Rectal smooth muscle tissue (tissue), 1 donor: ENCODE measurements at regions not wholly inside any gene's neighbourhood (a gene's known extent, or its start where the extent isn't known, plus 50 kb on each side); places are given as distances from the start of the nearest gene placed in this dataset.
"Not testable (repeated sequence)": the region's sequence is repeated elsewhere in the genome, so short reads cannot be mapped to it uniquely, and the experiment has no call there.

Experiments used
- H3K27ac ChIP-seq: one replicate; pipeline ENCODE4 v1.7.0; 2013; ENCODE audit warnings: low read depth, low read length, inconsistent platforms
- H3K27me3 ChIP-seq: one replicate; pipeline ENCODE4 v1.7.0; 2013; ENCODE audit warnings: low read length; ENCODE audit not compliant: control insufficient read depth, insufficient read depth
- H3K36me3 ChIP-seq: one replicate; pipeline ENCODE4 v1.7.0; 2013; ENCODE audit warnings: low read length; ENCODE audit not compliant: control insufficient read depth, insufficient read depth
- H3K4me1 ChIP-seq: one replicate; pipeline ENCODE4 v1.7.0; 2013; ENCODE audit warnings: low read length; ENCODE audit not compliant: control insufficient read depth, insufficient read depth
- H3K4me3 ChIP-seq: one replicate; pipeline ENCODE4 v1.7.0; 2013; ENCODE audit warnings: low read length
- H3K9ac ChIP-seq: one replicate; pipeline ENCODE4 v1.7.0; 2013; ENCODE audit warnings: low read length

DNA sequence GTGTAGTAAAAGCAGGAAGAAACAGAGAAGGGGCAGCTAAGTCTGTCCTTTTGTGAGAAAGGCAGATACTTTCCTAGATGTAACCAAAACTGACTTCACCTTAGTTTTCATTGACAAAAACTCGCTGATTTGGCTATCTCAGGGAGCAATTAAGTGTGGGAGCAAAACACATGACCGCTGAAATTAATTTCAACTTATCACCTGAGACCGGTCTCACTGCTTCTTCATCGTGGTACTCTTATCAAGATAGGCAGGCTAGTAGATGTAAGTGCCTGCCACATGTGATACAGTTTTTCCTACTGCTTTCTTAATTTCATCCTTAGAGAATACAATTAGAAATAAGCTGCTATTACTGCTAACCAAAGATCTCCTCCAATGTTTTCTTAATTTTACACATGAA lies 168.7 kb downstream of the KBTBD2 start:
- not testable (repeated sequence) for H3K4me1 ChIP-seq, H3K9ac ChIP-seq, H3K36me3 ChIP-seq, H3K27me3 ChIP-seq, H3K27ac ChIP-seq, H3K4me3 ChIP-seq

DNA sequence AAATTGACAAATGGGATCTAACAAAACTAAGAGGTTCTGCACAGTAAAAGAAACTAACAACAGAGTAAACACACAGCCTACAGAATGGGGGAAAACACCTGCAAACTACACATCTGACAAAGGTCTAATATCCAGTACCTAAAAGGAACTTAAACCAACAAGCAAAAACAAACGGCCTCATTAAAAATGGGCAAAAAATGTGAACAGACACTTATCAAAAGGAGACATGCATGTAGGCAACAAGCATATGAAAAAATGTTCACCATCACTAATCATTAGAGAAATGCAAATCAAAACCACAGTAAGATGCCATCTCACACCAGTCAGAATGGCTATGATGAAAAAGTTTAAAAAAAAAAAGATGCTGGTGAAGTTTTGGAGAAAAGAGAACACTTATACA lies 197.4 kb downstream of the KBTBD2 start:
- H3K4me1 ChIP-seq, result no peaks in the 10 kb centered on the region
- no peaks in the 10 kb centered on the region for H3K36me3 ChIP-seq
- no peak overlapping the region for H3K9ac ChIP-seq
- no peak overlapping the region for H3K27ac ChIP-seq
- no peak overlapping the region for H3K4me3 ChIP-seq
- H3K27me3 ChIP-seq, result no peaks in the 10 kb centered on the region

DNA sequence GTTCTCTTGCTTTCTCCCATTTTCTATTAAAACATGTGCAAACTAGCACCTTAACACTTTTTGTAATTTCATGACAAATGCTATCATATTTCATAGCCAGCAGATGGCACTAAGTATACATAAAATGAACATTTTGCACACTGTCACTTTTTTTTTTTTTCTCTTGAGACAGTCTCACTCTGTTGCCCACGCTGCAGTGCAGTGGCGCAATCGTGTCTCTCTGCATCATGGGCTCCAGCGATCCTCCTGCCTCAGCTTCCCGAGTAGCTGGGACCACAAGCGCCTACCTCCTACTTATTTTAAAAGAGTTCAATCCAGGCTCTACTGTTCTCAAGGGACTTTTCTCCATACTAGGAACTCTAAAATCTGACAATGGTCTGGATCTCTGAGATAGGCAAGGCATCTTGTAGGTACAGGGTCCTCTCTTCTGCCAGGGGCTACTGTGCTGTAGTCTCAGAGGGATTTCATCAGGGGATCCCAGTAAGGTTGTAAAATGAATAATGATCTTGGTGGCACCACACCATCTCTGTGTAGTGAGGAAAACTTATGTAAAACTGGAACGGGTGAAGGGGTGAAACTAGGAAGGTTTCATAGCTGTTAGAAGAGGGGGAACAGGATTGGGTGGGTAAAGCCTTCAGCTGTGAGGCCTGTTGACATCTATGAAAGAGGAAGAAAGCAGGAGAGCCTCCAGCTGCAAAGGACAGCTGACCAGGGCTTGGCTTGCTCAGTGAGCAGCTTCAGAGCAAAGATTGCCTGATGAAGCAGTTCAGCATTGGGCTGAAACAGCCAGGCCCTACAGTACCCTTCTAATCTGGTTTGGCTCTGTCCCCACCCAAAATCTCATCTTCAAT lies 196.9 kb downstream of the AVL9 start:
- not testable (repeated sequence) for H3K9ac ChIP-seq, H3K27me3 ChIP-seq, H3K4me1 ChIP-seq, H3K27ac ChIP-seq, H3K36me3 ChIP-seq, H3K4me3 ChIP-seq

DNA sequence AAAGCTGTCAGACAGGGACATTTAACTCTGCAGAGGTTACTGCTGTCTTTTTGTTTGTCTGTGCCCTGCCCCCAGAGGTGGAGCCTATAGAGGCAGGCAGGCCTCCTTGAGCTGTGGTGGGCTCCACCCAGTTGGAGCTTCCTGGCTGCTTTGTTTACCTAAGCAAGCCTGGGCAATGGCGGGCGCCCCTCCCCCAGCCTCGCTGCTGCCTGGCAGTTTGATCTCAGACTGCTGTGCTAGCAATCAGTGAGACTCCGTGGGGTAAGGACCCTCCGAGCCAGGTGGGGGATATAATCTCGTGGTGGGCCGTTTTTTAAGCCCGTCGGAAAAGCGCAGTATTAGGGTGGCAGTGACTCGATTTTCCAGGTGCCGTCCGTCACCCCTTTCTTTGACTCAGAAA lies 192.8 kb downstream of the AVL9 start:
- not testable (repeated sequence) for H3K27ac ChIP-seq, H3K36me3 ChIP-seq, H3K4me1 ChIP-seq, H3K9ac ChIP-seq, H3K4me3 ChIP-seq, H3K27me3 ChIP-seq

DNA sequence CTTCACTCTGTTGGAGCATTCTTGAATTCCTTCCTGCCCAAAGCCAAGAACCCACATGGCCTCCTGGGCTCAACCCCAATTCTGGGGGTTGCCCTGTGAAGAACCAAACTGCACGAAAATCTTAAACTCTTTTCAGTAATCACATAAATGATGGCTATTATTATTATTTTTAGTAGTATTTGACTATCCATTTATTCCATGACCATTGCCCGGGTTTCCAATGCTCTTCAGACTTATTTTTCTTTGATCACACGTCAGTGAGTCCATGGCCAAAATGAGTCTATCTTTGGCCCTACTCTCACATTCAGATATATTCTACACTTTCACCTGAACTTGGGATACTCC lies 185.9 kb downstream of the AVL9 start:
- no peaks in the 10 kb centered on the region for H3K36me3 ChIP-seq
- no peak overlapping the region for H3K9ac ChIP-seq
- H3K27me3 ChIP-seq, result no peaks in the 10 kb centered on the region
- H3K4me1 ChIP-seq, result no peaks in the 10 kb centered on the region
- no peak overlapping the region for H3K4me3 ChIP-seq
- H3K27ac ChIP-seq, result no peak overlapping the region

DNA sequence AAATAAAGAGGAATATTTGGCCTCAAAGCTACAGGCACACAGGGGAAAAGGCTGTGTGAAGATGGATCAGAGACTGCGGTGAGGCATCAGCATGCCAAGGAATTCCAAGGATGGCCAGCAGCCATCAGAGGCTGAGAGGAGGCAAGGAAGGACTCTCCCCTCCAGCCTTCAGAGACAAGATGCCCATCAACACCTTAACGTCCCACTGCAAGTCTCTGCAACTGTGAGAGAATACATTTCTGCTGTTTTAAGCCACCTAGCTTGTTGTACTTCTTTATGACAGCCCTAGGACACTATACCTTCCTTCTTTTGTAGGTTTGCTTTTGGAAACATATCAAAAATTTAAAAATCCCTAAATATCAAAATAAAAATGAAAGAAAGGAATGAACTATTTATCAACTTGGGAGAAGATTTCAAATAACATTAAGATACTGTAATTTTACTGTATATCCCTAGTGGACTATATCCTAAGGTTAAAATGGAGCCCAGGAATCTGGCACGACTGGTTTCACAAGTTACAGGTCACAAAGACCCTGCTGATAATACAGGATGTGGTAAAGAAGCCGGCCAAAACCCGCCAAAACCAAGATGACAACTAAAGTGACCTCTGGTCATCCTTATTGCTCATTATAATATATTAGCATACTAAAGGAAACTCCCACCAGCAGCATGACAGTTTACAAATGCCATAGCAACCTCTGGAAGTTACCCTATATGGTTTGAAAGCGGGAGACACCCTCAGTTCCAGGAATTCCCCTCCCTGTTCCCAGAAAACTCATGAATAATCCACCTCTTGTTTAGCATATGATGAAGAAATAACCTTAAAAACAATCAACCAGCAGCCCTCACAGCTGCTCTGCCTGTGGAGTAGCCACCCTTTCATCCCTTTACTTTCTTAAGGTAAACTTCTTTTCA lies 185.2 kb downstream of the AVL9 start:
- Histone ChIP-seq H3K4me3 (no peak overlapping the region), H3K4me1 (no peaks in the 10 kb centered on the region), H3K9ac (no peak overlapping the region), H3K27ac (no peak overlapping the region), H3K27me3 (no peaks in the 10 kb centered on the region), H3K36me3 (no peaks in the 10 kb centered on the region)

DNA sequence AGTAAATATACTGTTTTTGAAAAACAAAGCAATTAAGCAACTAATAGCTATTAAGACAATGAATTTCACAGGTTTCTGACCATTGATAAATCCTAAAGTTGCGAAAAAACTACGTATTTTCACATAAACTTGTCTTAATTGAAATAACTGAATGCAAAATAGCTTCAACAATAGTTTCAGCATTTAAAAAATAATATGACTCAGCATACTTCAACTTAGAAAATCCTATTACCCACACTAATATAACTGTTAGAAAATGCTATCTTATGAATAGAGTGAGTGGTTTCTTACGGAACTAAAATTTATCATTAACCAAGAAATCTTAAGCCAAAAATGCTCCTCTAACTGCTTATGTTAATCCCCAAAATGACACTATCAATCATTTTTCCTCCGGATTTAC lies 183.9 kb downstream of the AVL9 start:
- no peak overlapping the region for H3K27ac ChIP-seq
- no peaks in the 10 kb centered on the region for H3K4me1 ChIP-seq
- no peak overlapping the region for H3K4me3 ChIP-seq
- H3K27me3 ChIP-seq, result no peaks in the 10 kb centered on the region
- no peak overlapping the region for H3K9ac ChIP-seq
- H3K36me3 ChIP-seq, result no peaks in the 10 kb centered on the region

DNA sequence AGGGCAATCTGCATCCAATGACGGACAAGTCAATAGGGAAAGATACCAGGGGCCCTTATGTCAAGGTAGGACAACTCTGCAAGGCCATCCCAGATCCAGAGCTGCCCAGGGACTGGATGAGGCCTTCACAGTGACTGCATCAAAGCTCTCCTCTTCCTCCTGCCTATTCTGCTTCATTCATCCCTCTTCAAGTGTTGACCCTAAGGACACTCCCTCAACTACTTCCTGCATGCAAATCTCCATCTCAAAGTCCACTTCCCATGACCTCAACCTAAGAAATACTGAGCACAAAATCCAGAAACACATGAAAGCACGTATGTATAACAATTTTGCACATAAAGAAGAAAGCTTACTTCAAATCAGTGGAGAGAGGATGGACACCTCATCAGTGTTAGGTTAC lies 182.3 kb downstream of the AVL9 start:
- H3K4me1 ChIP-seq, result no peaks in the 10 kb centered on the region

DNA sequence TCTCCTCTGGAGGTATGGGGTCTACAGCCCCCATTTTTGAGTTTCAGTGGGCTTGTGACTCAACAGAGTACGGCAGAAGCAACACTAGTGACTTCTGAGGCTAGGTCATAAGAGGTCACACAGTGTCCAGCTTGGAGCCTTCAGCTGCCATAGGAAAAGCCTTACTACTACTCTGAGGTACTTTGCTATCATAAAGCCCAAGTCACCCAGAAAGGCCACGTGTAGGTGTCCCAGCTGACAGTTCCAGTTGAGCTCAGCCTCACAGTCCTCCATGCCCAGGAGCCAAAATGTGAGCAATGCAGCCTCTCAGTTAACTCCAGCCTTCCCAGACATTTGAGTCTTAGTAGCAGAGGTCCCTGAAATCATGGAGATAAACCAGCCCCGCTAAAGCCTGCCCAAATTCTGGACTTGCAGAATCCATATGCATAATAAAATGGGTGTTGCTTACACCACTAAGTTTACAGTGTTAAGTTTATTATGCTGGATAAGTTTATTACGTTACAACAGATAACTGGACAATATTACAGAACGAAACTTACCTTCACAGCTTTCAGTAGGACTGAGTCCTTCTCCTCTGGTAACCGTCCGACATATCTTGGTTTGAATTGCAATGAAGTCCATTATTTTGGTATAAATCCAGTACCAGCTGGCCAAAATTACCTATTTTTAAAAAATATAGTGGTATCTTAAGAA lies 181.1 kb downstream of the AVL9 start:
- Histone ChIP-seq H3K9ac (no peak overlapping the region), H3K4me3 (no peak overlapping the region), H3K27ac (no peak overlapping the region), H3K4me1 (no peaks in the 10 kb centered on the region), H3K36me3 (no peaks in the 10 kb centered on the region), H3K27me3 (no peaks in the 10 kb centered on the region)

More for the DNA sequence above, 182.3 kb downstream of the AVL9 start:
- Histone ChIP-seq H3K9ac (no peak overlapping the region), H3K27me3 (no peaks in the 10 kb centered on the region), H3K27ac (no peak overlapping the region), H3K36me3 (no peaks in the 10 kb centered on the region), H3K4me3 (no peak overlapping the region)

DNA sequence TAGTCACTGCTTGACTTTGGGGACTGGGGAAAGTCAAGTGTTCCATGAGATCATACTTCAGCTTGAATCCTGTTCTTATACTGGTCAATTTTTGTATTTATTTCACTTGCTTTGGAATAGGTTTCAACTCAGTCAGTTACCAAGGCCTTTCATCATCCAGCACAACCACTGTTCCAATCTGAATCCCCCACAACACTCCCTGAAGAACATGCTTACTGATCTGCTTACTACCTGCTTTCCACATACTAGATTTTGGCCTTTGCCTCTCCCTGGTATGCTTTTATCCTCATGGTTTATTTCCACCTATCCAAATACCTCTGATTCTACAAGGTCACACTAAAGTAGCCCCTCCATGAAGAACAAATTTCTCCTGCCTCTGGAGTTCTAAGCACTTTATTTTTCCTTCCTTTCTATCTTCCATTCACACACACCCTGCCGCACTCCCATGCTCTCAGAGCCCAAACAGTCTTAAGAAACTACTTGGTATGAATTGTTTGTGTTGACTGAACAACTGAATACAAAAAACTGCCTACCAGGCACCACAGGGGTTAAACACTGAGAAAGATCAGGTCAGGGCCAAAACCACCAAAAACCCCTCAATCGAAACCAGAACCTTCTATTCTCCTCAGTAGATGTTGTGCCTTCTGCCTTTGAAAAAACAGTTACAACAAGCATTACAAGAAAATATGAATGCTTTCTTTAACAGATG lies 178.1 kb downstream of the AVL9 start:
- H3K36me3 ChIP-seq, result no peaks in the 10 kb centered on the region
- H3K4me3 ChIP-seq, result no peak overlapping the region
- H3K4me1 ChIP-seq, result no peaks in the 10 kb centered on the region
- H3K27ac ChIP-seq, result no peak overlapping the region
- H3K9ac ChIP-seq, result no peak overlapping the region
- no peaks in the 10 kb centered on the region for H3K27me3 ChIP-seq

DNA sequence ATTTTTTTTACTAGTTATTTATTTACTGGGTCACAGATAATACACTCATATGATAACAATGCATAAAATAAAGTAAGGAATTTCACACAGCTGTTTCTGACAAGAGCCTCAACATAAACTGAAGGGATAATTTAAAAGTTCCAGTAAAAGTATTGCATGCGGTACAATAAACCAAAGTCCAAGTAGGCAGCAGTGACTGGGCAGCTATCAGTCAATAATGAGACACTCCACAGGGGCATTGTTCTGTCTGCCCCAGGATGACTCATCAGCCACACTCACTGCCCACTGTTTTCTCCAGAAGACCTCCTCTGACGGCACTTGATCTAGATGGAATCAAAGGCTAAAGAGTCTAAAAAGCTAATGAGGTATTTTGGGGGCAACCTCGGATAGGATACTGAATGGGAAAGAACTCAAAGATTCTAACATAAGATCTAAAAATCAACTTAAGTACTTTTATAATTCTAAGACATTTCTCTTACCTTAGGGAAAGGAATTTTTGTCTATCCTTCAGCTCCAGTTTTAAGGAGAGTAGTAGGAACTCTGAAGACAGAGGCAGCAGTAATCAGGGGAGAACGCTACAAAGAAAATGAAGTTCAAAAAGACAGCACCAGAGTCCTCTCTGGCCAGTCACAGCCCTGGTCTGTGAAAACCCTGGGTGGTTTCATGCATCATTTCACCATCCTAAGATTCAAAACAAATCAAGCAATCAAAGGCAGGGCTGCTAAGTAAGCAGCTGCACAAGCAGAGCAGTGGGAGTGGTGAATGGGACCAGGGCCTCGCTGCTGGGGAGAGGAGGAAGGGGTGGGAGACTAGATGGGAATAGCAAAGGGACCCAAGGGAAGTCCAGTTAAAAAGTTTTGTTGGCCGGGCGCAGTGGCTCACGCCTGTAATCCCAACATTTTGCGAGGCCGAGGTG lies 175.1 kb downstream of the AVL9 start:
- no peaks in the 10 kb centered on the region for H3K4me1 ChIP-seq
- no peak overlapping the region for H3K27ac ChIP-seq
- H3K9ac ChIP-seq, result no peak overlapping the region
- no peak overlapping the region for H3K4me3 ChIP-seq
- H3K36me3 ChIP-seq, result no peaks in the 10 kb centered on the region
- no peaks in the 10 kb centered on the region for H3K27me3 ChIP-seq
